ENCODE measurements at regions not wholly inside any gene's neighbourhood (a gene's known extent, or its start where the extent isn't known, plus 50 kb on each side); places are given as distances from the start of the nearest gene placed in this dataset.
"Not testable (repeated sequence)": the region's sequence is repeated elsewhere in the genome, so short reads cannot be mapped to it uniquely, and the experiment has no call there.

GRCh38 chr18:66300141-66300540 is 303.7 kb downstream of the CDH19 start:
- no peak for DNase-seq (ENCODE audit: low spot score)

- DNase-seq (ENCODE audit: low spot score): no peak
Measured at GRCh38 chr18:66280470-66280869, 323.4 kb downstream of the CDH19 start.

- no peak for DNase-seq (ENCODE audit: low spot score)
Measured at GRCh38 chr18:66271962-66272361, 331.9 kb downstream of the CDH19 start.

- DNase-seq (ENCODE audit: low spot score): no peak
Measured at GRCh38 chr18:66264130-66264529, 339.8 kb downstream of the CDH19 start.

- no peak for DNase-seq (ENCODE audit: low spot score)
Measured at GRCh38 chr18:66254121-66254520, 349.8 kb downstream of the CDH19 start.

- no peak for DNase-seq (ENCODE audit: low spot score)
Measured at GRCh38 chr18:66252703-66253102, 351.2 kb downstream of the CDH19 start.

GRCh38 chr18:66235206-66235605 is 368.7 kb downstream of the CDH19 start:
- DNase-seq (ENCODE audit: low spot score): no peak

- no peak for DNase-seq (ENCODE audit: low spot score)
Measured at GRCh38 chr18:66226782-66227181, 377.1 kb downstream of the CDH19 start.

GRCh38 chr18:66223317-66223716 is 380.6 kb downstream of the CDH19 start:
- DNase-seq (ENCODE audit: low spot score): not testable (repeated sequence)

- DNase-seq (ENCODE audit: low spot score): no peak
Measured at GRCh38 chr18:66222174-66222573, 381.7 kb downstream of the CDH19 start.

GRCh38 chr18:66219817-66220216 is 384.1 kb downstream of the CDH19 start:
- DNase-seq (ENCODE audit: low spot score): no peak

GRCh38 chr18:66211749-66212148 is 392.1 kb downstream of the CDH19 start:
- no peak for DNase-seq (ENCODE audit: low spot score)

GRCh38 chr18:66210875-66211274 is 393.0 kb downstream of the CDH19 start:
- no peak for DNase-seq (ENCODE audit: low spot score)

- no peak for DNase-seq (ENCODE audit: low spot score)
Measured at GRCh38 chr18:66209656-66210055, 394.2 kb downstream of the CDH19 start.

GRCh38 chr18:66196805-66197204 is 407.1 kb downstream of the CDH19 start:
- DNase-seq (ENCODE audit: low spot score): no peak

- DNase-seq (ENCODE audit: low spot score): no peak
Measured at GRCh38 chr18:66193938-66194337, 410.0 kb downstream of the CDH19 start.

- DNase-seq (ENCODE audit: low spot score): no peak
Measured at GRCh38 chr18:66193394-66193793, 410.5 kb downstream of the CDH19 start.

- DNase-seq (ENCODE audit: low spot score): no peak
Measured at GRCh38 chr18:66168685-66169235, 417.9 kb downstream of the CDH7 start.

GRCh38 chr18:66167829-66168684 is 417.2 kb downstream of the CDH7 start:
- no peak for DNase-seq (ENCODE audit: low spot score)

- no peak for DNase-seq (ENCODE audit: low spot score)
Measured at GRCh38 chr18:66160007-66160406, 409.2 kb downstream of the CDH7 start.

- no peak for DNase-seq (ENCODE audit: low spot score)
Measured at GRCh38 chr18:66159451-66159850, 408.6 kb downstream of the CDH7 start.

GRCh38 chr18:66156946-66157687 is 406.3 kb downstream of the CDH7 start:
- no peak for DNase-seq (ENCODE audit: low spot score)
